Mesendoderm (in vitro differentiated cells): ENCODE measurements at regions not wholly inside any gene's neighbourhood (a gene's known extent, or its start where the extent isn't known, plus 50 kb on each side); places are given as distances from the start of the nearest gene placed in this dataset.

Source experiments
- DNase-seq: peaks from one replicate; pipeline ENCODE4 v3.0.0; 2013
- H2AK5ac ChIP-seq: 2 replicates; pipeline ENCODE4 v1.6.1; 2013; ENCODE audit warnings: low read length, inconsistent platforms
- H2BK120ac ChIP-seq: 2 replicates; pipeline ENCODE4 v1.6.1; 2013; ENCODE audit warnings: low read depth, mild to moderate bottlenecking, low read length, moderate library complexity, mixed read lengths
- H2BK15ac ChIP-seq: replicated peaks from 2 replicates; pipeline ENCODE4 v1.6.1; 2013; ENCODE audit warnings: low read depth, mild to moderate bottlenecking, moderate library complexity
- H2BK5ac ChIP-seq: 2 replicates; pipeline ENCODE4 v1.6.1; 2013; ENCODE audit warnings: low read length, inconsistent platforms
- H3K18ac ChIP-seq: 2 replicates; pipeline ENCODE4 v1.6.1; 2013; ENCODE audit warnings: mild to moderate bottlenecking, low read length, mixed read lengths
- H3K23ac ChIP-seq: one replicate; pipeline ENCODE4 v1.6.1; 2013; ENCODE audit warnings: low read length
- H3K27ac ChIP-seq: 2 replicates; pipeline ENCODE4 v1.5.1; 2013; ENCODE audit warnings: low read depth, mild to moderate bottlenecking, inconsistent platforms, low read length, moderate library complexity
- H3K27me3 ChIP-seq: 2 replicates; pipeline ENCODE4 v1.6.1; 2013; ENCODE audit warnings: low read length, control low read depth, mild to moderate bottlenecking, inconsistent platforms; ENCODE audit not compliant: insufficient read depth, poor library complexity
- H3K36me3 ChIP-seq: 2 replicates; pipeline ENCODE4 v1.6.1; 2013; ENCODE audit warnings: low read length, inconsistent platforms; ENCODE audit not compliant: control insufficient read depth, insufficient read depth
- H3K4ac ChIP-seq: one replicate; pipeline ENCODE4 v1.6.1; 2013; ENCODE audit warnings: low read depth, mild to moderate bottlenecking, low read length, moderate library complexity
- H3K4me1 ChIP-seq: 2 replicates; pipeline ENCODE4 v1.6.1; 2013; ENCODE audit warnings: low read depth, low read length, inconsistent platforms; ENCODE audit not compliant: control insufficient read depth
- H3K4me2 ChIP-seq: 2 replicates; pipeline ENCODE4 v1.6.1; 2013; ENCODE audit warnings: low read length
- H3K4me3 ChIP-seq: 2 replicates; pipeline ENCODE4 v1.5.1; 2013; ENCODE audit warnings: mild to moderate bottlenecking, low read length
- H3K56ac ChIP-seq: one replicate; pipeline ENCODE4 v1.6.1; 2013; ENCODE audit warnings: low read length
- H3K79me1 ChIP-seq: 2 replicates; pipeline ENCODE4 v1.6.1; 2013; ENCODE audit warnings: low read length, inconsistent platforms
- H3K79me2 ChIP-seq: 2 replicates; pipeline ENCODE4 v1.6.1; 2013; ENCODE audit warnings: mild to moderate bottlenecking, low read length; ENCODE audit not compliant: control insufficient read depth, insufficient read depth
- H3K9ac ChIP-seq: 2 replicates; pipeline ENCODE4 v1.6.1; 2013; ENCODE audit warnings: low read length, inconsistent platforms
- H4K5ac ChIP-seq: one replicate; pipeline ENCODE4 v1.6.1; 2013; ENCODE audit warnings: low read length
- H4K8ac ChIP-seq: one replicate; pipeline ENCODE4 v1.6.1; 2013; ENCODE audit warnings: low read depth, mild to moderate bottlenecking, control low read depth, low read length, moderate library complexity
- WGBS: extraction: QIAGEN DNeasy Blood & Tissue Kit; methylation state at CpG from one replicate; pipeline ENCODE4 v1.1.7; 2013; ENCODE audit warnings: low lambda C conversion rate, missing lambda C conversion rate; ENCODE audit not compliant: insufficient coverage; ENCODE audit errors: extremely low coverage; 5-methylcytosine and 5-hydroxymethylcytosine counted together

GRCh38 chr19:30817197-30817596 is 445.0 kb downstream of the ZNF536 start:
- H3K79me2 ChIP-seq = no peaks in the 10 kb centered on the region
- H3K4ac ChIP-seq = no peak overlapping the region
- no peak overlapping the region for H3K4me2 ChIP-seq
- no peak overlapping the region for H3K27ac ChIP-seq
- no peak overlapping the region for H3K56ac ChIP-seq
- H3K23ac ChIP-seq = no peak overlapping the region
- no peaks in the 10 kb centered on the region for H3K79me1 ChIP-seq
- H4K8ac ChIP-seq = no peak overlapping the region
- no peak for DNase-seq
- H2BK5ac ChIP-seq = no peak overlapping the region
- H2BK15ac ChIP-seq = no peak overlapping the region
- no peak overlapping the region for H3K18ac ChIP-seq
- WGBS = no CpG with 5 or more reads among the region's 12 CpGs
- H4K5ac ChIP-seq = no peak overlapping the region
- H3K4me3 ChIP-seq = no peak overlapping the region
- no peak overlapping the region for H2AK5ac ChIP-seq
- no peaks in the 10 kb centered on the region for H3K4me1 ChIP-seq
- no peaks in the 10 kb centered on the region for H3K27me3 ChIP-seq
- H3K9ac ChIP-seq = no peak overlapping the region
- H2BK120ac ChIP-seq = no peak overlapping the region
- no peaks in the 10 kb centered on the region for H3K36me3 ChIP-seq

GRCh38 chr19:30815889-30816580 is 443.9 kb downstream of the ZNF536 start:
- DNase-seq = no peak
- Histone ChIP-seq H3K36me3 (no peaks in the 10 kb centered on the region), H3K27ac (no peak overlapping the region)

GRCh38 chr19:30812099-30812678 is 440.0 kb downstream of the ZNF536 start:
- no CpG with 5 or more reads among the region's 8 CpGs for WGBS
- no peaks in the 10 kb centered on the region for H3K27me3 ChIP-seq
- no peak overlapping the region for H2BK5ac ChIP-seq
- no peak overlapping the region for H3K56ac ChIP-seq
- no peaks in the 10 kb centered on the region for H3K79me1 ChIP-seq
- no peaks in the 10 kb centered on the region for H3K4me1 ChIP-seq
- H2BK120ac ChIP-seq = no peak overlapping the region
- H3K23ac ChIP-seq = no peak overlapping the region
- H4K8ac ChIP-seq = no peak overlapping the region
- no peak overlapping the region for H3K9ac ChIP-seq
- H2AK5ac ChIP-seq = no peak overlapping the region
- H3K4ac ChIP-seq = no peak overlapping the region
- H3K79me2 ChIP-seq = no peaks in the 10 kb centered on the region
- no peak overlapping the region for H3K4me2 ChIP-seq
- H3K4me3 ChIP-seq = no peak overlapping the region
- H4K5ac ChIP-seq = no peak overlapping the region
- no peak for DNase-seq
- no peaks in the 10 kb centered on the region for H3K36me3 ChIP-seq
- no peak overlapping the region for H2BK15ac ChIP-seq
- H3K18ac ChIP-seq = no peak overlapping the region
- H3K27ac ChIP-seq = no peak overlapping the region

More at GRCh38 chr19:30815889-30816580, 443.9 kb downstream of the ZNF536 start:
- Histone ChIP-seq H2AK5ac (no peak overlapping the region), H4K8ac (no peak overlapping the region), H4K5ac (no peak overlapping the region), H2BK5ac (no peak overlapping the region), H3K79me1 (no peaks in the 10 kb centered on the region), H3K9ac (no peak overlapping the region), H3K23ac (no peak overlapping the region), H3K4ac (no peak overlapping the region), H3K79me2 (no peaks in the 10 kb centered on the region), H3K18ac (no peak overlapping the region), H2BK120ac (no peak overlapping the region), H3K4me3 (no peak overlapping the region), H2BK15ac (no peak overlapping the region), H3K4me1 (no peaks in the 10 kb centered on the region), H3K4me2 (no peak overlapping the region), H3K56ac (no peak overlapping the region), H3K27me3 (no peaks in the 10 kb centered on the region)

GRCh38 chr19:30811397-30812098 is 439.4 kb downstream of the ZNF536 start:
- Histone ChIP-seq H3K4me2 (no peak overlapping the region), H3K18ac (no peak overlapping the region), H3K79me2 (no peaks in the 10 kb centered on the region), H3K4me3 (no peak overlapping the region), H2BK15ac (no peak overlapping the region), H4K8ac (no peak overlapping the region), H2BK5ac (no peak overlapping the region), H3K56ac (no peak overlapping the region), H3K27me3 (no peaks in the 10 kb centered on the region), H3K4ac (no peak overlapping the region), H2BK120ac (no peak overlapping the region), H3K9ac (no peak overlapping the region), H2AK5ac (no peak overlapping the region), H3K79me1 (no peaks in the 10 kb centered on the region), H3K27ac (no peak overlapping the region), H3K23ac (no peak overlapping the region), H3K4me1 (no peaks in the 10 kb centered on the region), H4K5ac (no peak overlapping the region), H3K36me3 (no peaks in the 10 kb centered on the region)
- DNase-seq = no peak
- WGBS = no CpG with 5 or more reads among the region's 10 CpGs

GRCh38 chr19:30810726-30811125 is 438.5 kb downstream of the ZNF536 start:
- Histone ChIP-seq H3K4me3 (no peak overlapping the region), H3K4ac (no peak overlapping the region), H3K79me2 (no peaks in the 10 kb centered on the region), H3K36me3 (no peaks in the 10 kb centered on the region), H4K8ac (no peak overlapping the region), H3K23ac (no peak overlapping the region), H3K56ac (no peak overlapping the region), H3K4me1 (no peaks in the 10 kb centered on the region), H4K5ac (no peak overlapping the region), H3K27me3 (no peaks in the 10 kb centered on the region), H3K4me2 (no peak overlapping the region), H2AK5ac (no peak overlapping the region), H2BK120ac (no peak overlapping the region), H3K9ac (no peak overlapping the region), H3K18ac (no peak overlapping the region), H3K27ac (no peak overlapping the region), H3K79me1 (no peaks in the 10 kb centered on the region), H2BK5ac (no peak overlapping the region), H2BK15ac (no peak overlapping the region)
- WGBS = no CpG with 5 or more reads among the region's 4 CpGs
- no peak for DNase-seq
